Kidney epithelial cell (primary cell): ENCODE measurements at regions not wholly inside any gene's neighbourhood (a gene's known extent, or its start where the extent isn't known, plus 50 kb on each side); places are given as distances from the start of the nearest gene placed in this dataset.

ENCODE experiments used
- DNase-seq: peaks from one replicate; pipeline ENCODE4 v3.0.0-alpha.2; 2010; ENCODE audit warnings: low read depth
- H3K27me3 ChIP-seq: 2 replicates; pipeline ENCODE4 v1.6.0; 2011; ENCODE audit warnings: low read length; ENCODE audit not compliant: control insufficient read depth, insufficient read depth
- H3K36me3 ChIP-seq: 2 replicates; pipeline ENCODE4 v1.5.1; 2011; ENCODE audit warnings: low read length; ENCODE audit not compliant: control insufficient read depth, insufficient read depth
- H3K4me3 ChIP-seq: 2 replicates; pipeline ENCODE4 v1.5.1; 2011; ENCODE audit warnings: low read depth, mild to moderate bottlenecking, control low read depth, low read length
- TF ChIP-seq, protein P1 (sequence below): IDR thresholded peaks from 2 replicates; pipeline ENCODE4 v1.5.1; 2011; ENCODE audit warnings: mild to moderate bottlenecking, moderate library complexity, low read length, control low read depth, inconsistent platforms; ENCODE audit not compliant: insufficient read depth, poor library complexity, severe bottlenecking

- H3K36me3 ChIP-seq, result no peaks in the 10 kb centered on the region
- TF ChIP-seq, protein P1, sequence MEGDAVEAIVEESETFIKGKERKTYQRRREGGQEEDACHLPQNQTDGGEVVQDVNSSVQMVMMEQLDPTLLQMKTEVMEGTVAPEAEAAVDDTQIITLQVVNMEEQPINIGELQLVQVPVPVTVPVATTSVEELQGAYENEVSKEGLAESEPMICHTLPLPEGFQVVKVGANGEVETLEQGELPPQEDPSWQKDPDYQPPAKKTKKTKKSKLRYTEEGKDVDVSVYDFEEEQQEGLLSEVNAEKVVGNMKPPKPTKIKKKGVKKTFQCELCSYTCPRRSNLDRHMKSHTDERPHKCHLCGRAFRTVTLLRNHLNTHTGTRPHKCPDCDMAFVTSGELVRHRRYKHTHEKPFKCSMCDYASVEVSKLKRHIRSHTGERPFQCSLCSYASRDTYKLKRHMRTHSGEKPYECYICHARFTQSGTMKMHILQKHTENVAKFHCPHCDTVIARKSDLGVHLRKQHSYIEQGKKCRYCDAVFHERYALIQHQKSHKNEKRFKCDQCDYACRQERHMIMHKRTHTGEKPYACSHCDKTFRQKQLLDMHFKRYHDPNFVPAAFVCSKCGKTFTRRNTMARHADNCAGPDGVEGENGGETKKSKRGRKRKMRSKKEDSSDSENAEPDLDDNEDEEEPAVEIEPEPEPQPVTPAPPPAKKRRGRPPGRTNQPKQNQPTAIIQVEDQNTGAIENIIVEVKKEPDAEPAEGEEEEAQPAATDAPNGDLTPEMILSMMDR, result no peak
- H3K27me3 ChIP-seq, result no peaks in the 10 kb centered on the region
- H3K4me3 ChIP-seq, result no peak overlapping the region
- no peak for DNase-seq
Observed at GRCh38 chr5:124477577-124477976, 268.9 kb downstream of the ZNF608 start.

- TF ChIP-seq, protein P1, result no peak
- DNase-seq, result no peak
- no peaks in the 10 kb centered on the region for H3K27me3 ChIP-seq
- H3K4me3 ChIP-seq, result no peak overlapping the region
- H3K36me3 ChIP-seq, result no peaks in the 10 kb centered on the region
Observed at GRCh38 chr5:124477062-124477461, 269.4 kb downstream of the ZNF608 start.

DNA sequence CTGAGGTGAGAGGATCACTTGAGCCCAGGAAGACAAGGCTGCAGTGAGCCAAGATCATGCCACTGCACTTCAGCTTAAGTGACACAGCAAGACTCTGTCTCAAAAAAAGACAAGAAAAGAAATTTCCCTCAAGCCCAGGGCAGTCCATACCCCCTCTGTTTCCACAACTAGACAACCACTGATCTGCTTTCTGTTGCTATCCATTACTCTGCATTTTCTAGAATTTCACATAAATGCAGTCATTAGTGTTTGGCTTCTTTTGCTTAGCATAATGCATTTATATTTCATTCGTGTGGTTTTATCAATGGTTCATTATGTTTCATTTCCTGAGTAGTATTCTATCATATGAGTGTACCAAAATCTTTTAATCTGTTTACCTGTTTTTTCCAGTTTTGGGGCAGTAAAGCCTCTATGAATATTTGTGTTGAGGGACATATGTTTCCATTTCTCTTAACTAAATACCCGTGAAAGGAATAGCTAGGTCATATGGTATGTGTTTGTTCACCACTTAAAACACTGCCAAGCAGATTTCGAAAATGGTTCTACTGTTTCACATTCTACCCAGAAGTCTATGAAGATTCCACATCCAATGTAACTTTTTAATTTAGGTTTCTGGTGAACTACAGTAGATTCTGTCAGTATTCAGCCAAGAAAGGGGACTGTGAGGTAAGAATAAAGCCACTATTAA, 271.8 kb downstream of the ZNF608 start:
- H3K27me3 ChIP-seq, result no peaks in the 10 kb centered on the region
- no peak for DNase-seq
- H3K4me3 ChIP-seq, result no peak overlapping the region
- no peaks in the 10 kb centered on the region for H3K36me3 ChIP-seq
- TF ChIP-seq, protein P1, result no peak

DNA sequence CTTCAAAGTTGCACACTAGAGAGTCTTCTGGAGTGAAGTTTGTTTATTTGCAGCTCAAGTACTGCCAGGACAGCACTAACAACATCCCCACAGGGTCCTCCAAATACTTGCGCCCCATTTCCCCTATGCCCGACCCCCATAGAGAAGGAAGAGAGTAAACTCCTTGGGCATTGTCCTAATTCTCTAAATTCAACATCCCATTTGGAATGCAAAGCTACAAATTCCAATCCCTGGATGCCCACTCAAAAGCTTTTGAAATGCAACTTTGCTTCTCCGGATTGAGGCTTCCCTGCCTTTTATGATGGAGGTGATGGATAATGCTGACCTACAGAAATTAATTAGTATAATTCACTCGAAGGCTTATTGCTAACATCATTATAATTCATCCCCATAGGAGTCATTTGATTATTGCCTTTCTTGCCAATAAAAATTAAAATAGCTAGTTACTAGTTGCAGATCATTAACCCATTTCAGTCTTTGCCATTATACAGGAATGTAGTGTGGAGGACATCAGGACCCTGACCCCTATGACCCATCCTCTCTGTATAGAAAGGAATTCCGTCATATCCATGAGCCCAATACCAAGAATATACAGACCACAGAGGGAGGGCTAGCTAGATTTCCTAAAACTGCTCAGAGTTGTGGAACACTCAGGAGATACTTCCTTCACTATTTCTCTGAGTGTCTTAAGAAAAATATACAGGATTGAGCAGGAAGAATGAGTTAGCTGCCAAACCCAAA, 277.6 kb downstream of the ZNF608 start:
- Histone ChIP-seq H3K36me3 (no peaks in the 10 kb centered on the region), H3K27me3 (no peaks in the 10 kb centered on the region), H3K4me3 (no peak overlapping the region)
- TF ChIP-seq, protein P1, result no peak
- DNase-seq, result no peak

- TF ChIP-seq, protein P1, result no peak
- DNase-seq, result no peak
- Histone ChIP-seq H3K36me3 (no peaks in the 10 kb centered on the region), H3K4me3 (no peak overlapping the region), H3K27me3 (no peaks in the 10 kb centered on the region)
Observed at GRCh38 chr5:124467745-124468144, 278.7 kb downstream of the ZNF608 start.
